ENCODE measurements at regions not wholly inside any gene's neighbourhood (a gene's known extent, or its start where the extent isn't known, plus 50 kb on each side); places are given as distances from the start of the nearest gene placed in this dataset.

DNA sequence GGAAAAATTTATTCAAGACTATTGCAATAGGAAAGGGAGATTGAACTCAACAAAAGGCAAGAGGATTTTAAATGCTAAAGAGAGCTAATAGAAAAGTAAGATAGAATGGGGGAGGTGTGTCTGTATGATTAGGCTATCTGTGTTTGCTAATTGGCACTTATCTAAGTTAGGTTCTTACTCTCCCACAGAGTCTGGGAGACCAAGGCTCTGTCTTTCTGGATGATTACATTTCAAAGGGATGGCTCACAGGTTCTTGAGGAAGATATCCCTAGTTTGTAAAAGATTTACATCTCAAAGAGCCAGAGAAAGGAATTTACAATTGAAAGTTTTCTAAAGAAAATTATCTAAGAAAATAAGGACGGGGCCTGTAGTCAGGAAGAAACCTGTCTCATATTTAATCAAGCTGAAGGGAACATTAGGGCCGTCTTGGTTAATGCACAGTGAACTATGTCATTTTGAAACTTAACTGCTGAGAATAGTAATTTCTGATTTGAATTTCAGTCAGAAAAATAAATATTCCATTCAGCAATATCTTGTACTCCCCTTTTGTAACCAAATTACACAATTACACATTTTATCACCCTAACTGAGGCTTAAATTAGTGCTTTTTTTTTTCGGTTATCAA is 75.8 kb downstream of the MAGEB10 start:
- H3K27me3 ChIP-seq (ENCODE audit: low read length) = no peaks in the 10 kb centered on the region
- no peak overlapping the region for H3K27ac ChIP-seq (ENCODE audit: low read length)
- H3F3A ChIP-seq (ENCODE audit: low read length, unreplicated experiment) = no peaks in the 10 kb centered on the region
- no peaks in the 10 kb centered on the region for H3K9me3 ChIP-seq (ENCODE audit: low read length)
- no peak for ATAC-seq
- H3K4me1 ChIP-seq (ENCODE audit: insufficient read depth, low read length) = no peaks in the 10 kb centered on the region
- no peak overlapping the region for H3K9ac ChIP-seq (ENCODE audit: low read length)
- H3K36me3 ChIP-seq (ENCODE audit: low read depth, low read length) = no peaks in the 10 kb centered on the region
- H2AFZ ChIP-seq (ENCODE audit: low read length) = no peak overlapping the region
- POLR2A ChIA-PET (ENCODE audit: unreplicated experiment) = no interaction called here
- no peaks in the 10 kb centered on the region for H4K20me1 ChIP-seq (ENCODE audit: low read length)
- H3K9me2 ChIP-seq (replicated peaks; ENCODE audit: low read length) = no peaks in the 10 kb centered on the region
- TF ChIP-seq EZH2 (IDR thresholded peaks at IDR 0.05; ENCODE audit: low read length, unreplicated experiment) (no peak), EZH2phosphoT487 (IDR thresholded peaks at IDR 0.05; ENCODE audit: borderline replicate concordance, low read length) (no peak)
- TF ChIP-seq, protein P1, sequence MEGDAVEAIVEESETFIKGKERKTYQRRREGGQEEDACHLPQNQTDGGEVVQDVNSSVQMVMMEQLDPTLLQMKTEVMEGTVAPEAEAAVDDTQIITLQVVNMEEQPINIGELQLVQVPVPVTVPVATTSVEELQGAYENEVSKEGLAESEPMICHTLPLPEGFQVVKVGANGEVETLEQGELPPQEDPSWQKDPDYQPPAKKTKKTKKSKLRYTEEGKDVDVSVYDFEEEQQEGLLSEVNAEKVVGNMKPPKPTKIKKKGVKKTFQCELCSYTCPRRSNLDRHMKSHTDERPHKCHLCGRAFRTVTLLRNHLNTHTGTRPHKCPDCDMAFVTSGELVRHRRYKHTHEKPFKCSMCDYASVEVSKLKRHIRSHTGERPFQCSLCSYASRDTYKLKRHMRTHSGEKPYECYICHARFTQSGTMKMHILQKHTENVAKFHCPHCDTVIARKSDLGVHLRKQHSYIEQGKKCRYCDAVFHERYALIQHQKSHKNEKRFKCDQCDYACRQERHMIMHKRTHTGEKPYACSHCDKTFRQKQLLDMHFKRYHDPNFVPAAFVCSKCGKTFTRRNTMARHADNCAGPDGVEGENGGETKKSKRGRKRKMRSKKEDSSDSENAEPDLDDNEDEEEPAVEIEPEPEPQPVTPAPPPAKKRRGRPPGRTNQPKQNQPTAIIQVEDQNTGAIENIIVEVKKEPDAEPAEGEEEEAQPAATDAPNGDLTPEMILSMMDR (conservative IDR thresholded peaks at IDR 0.05; ENCODE audit: low read depth, low read length) = no peak
- no TSS peak for BruUV-seq (replicated peaks)
- H3K79me2 ChIP-seq (ENCODE audit: low read length) = no peaks in the 10 kb centered on the region
- CTCF ChIA-PET = no interaction called here
- no peak for DNase-seq
- H3K4me2 ChIP-seq (ENCODE audit: low read length) = no peak overlapping the region
- intact Hi-C loops (cut with micrococcal nuclease) = no loop called here
- no peak overlapping the region for H3K4me3 ChIP-seq (ENCODE audit: low read length)

DNA sequence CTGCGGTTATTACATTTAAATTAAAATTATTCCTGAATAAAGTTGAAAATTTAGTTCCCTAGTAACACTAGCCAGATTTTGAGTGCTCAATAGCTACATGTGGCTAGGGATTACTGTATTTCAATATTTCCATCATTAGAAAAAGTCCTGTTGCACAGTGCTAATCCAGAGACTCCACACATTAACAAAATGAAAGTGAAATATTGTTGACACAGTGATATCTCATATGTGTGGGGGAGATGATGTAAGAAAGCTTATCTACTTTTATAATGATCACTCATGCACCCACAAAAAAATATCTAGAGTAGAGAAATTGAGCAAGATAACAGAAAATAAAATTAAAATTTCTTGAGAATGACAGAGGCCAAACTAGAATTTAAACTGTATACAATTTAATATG is 74.9 kb downstream of the MAGEB10 start:
- no peaks in the 10 kb centered on the region for H3K27me3 ChIP-seq (ENCODE audit: low read length)

DNA sequence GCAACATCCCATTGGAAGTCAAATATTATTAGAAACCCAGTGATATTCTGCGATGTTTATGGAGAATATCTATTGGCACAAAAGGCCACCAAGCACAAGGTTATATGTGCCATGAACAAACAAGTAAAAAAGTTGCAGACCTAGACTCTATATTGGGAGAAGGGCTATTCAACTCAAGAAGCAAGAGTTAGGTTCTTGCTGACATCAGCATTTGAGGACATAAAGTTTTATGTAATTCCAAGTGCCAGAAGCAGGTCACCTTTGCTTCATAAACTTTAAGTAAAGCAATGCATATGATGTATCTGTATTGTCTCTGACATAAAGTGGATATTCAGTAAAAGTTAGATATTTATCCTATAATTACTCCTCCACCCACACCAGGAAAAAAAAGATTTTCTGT is 71.1 kb downstream of the MAGEB10 start:
- no peaks in the 10 kb centered on the region for H3K36me3 ChIP-seq (ENCODE audit: low read depth, low read length)
- H3K4me3 ChIP-seq (ENCODE audit: low read length) = no peak overlapping the region
- H3K79me2 ChIP-seq (ENCODE audit: low read length) = no peaks in the 10 kb centered on the region
- ChIA-PET CTCF (no interaction called here), POLR2A (ENCODE audit: unreplicated experiment) (no interaction called here)
- intact Hi-C loops (cut with micrococcal nuclease) = no loop called here
- TF ChIP-seq EZH2phosphoT487 (IDR thresholded peaks at IDR 0.05; ENCODE audit: borderline replicate concordance, low read length) = no peak
- TF ChIP-seq EZH2 (IDR thresholded peaks at IDR 0.05; ENCODE audit: low read length, unreplicated experiment) = no peak
- TF ChIP-seq, protein P1 (conservative IDR thresholded peaks at IDR 0.05; ENCODE audit: low read depth, low read length) = no peak
- H3K9me2 ChIP-seq (replicated peaks; ENCODE audit: low read length) = no peaks in the 10 kb centered on the region
- no peaks in the 10 kb centered on the region for H4K20me1 ChIP-seq (ENCODE audit: low read length)
- no peaks in the 10 kb centered on the region for H3K27me3 ChIP-seq (ENCODE audit: low read length)
- no peaks in the 10 kb centered on the region for H3K9me3 ChIP-seq (ENCODE audit: low read length)
- no peak overlapping the region for H2AFZ ChIP-seq (ENCODE audit: low read length)
- no peaks in the 10 kb centered on the region for H3K4me1 ChIP-seq (ENCODE audit: insufficient read depth, low read length)
- no peak for DNase-seq
- no peak for ATAC-seq
- no peak overlapping the region for H3K27ac ChIP-seq (ENCODE audit: low read length)
- H3K4me2 ChIP-seq (ENCODE audit: low read length) = no peak overlapping the region
- H3K9ac ChIP-seq (ENCODE audit: low read length) = no peak overlapping the region
- BruUV-seq (replicated peaks) = no TSS peak
- H3F3A ChIP-seq (ENCODE audit: low read length, unreplicated experiment) = no peaks in the 10 kb centered on the region

More for the DNA sequence above, 74.9 kb downstream of the MAGEB10 start:
- ChIA-PET POLR2A (ENCODE audit: unreplicated experiment) (no interaction called here), CTCF (no interaction called here)
- no peak overlapping the region for H3K27ac ChIP-seq (ENCODE audit: low read length)
- H3K79me2 ChIP-seq (ENCODE audit: low read length) = no peaks in the 10 kb centered on the region
- intact Hi-C loops (cut with micrococcal nuclease) = no loop called here
- no peaks in the 10 kb centered on the region for H4K20me1 ChIP-seq (ENCODE audit: low read length)
- no peak for DNase-seq
- BruUV-seq (replicated peaks) = no TSS peak
- H3K4me3 ChIP-seq (ENCODE audit: low read length) = no peak overlapping the region
- ATAC-seq = no peak
- H3K4me2 ChIP-seq (ENCODE audit: low read length) = no peak overlapping the region
- no peaks in the 10 kb centered on the region for H3K4me1 ChIP-seq (ENCODE audit: insufficient read depth, low read length)
- no peaks in the 10 kb centered on the region for H3K36me3 ChIP-seq (ENCODE audit: low read depth, low read length)
- no peaks in the 10 kb centered on the region for H3K9me2 ChIP-seq (replicated peaks; ENCODE audit: low read length)
- H3K9me3 ChIP-seq (ENCODE audit: low read length) = no peaks in the 10 kb centered on the region
- H3F3A ChIP-seq (ENCODE audit: low read length, unreplicated experiment) = no peaks in the 10 kb centered on the region
- H2AFZ ChIP-seq (ENCODE audit: low read length) = no peak overlapping the region
- no peak overlapping the region for H3K9ac ChIP-seq (ENCODE audit: low read length)
- TF ChIP-seq, protein P1 (conservative IDR thresholded peaks at IDR 0.05; ENCODE audit: low read depth, low read length) = no peak
- TF ChIP-seq EZH2 (IDR thresholded peaks at IDR 0.05; ENCODE audit: low read length, unreplicated experiment) = no peak
- no peak for TF ChIP-seq EZH2phosphoT487 (IDR thresholded peaks at IDR 0.05; ENCODE audit: borderline replicate concordance, low read length)

Data from PC-3 (cell line).